SK-N-SH (cell line): ENCODE measurements at regions not wholly inside any gene's neighbourhood (a gene's known extent, or its start where the extent isn't known, plus 50 kb on each side); places are given as distances from the start of the nearest gene placed in this dataset.

ENCODE experiments used
- CTCF ChIP-seq: fragments of 200-600 bp; sonication (generic); IDR thresholded peaks from 2 replicates; pipeline ENCODE4 v1.6.1; 2017; ENCODE audit warnings: antibody characterized with exemption, mild to moderate bottlenecking, moderate library complexity
- ELF1 ChIP-seq: IDR thresholded peaks from 2 replicates; pipeline ENCODE4 v1.4.0; 2012
- GABPA ChIP-seq: IDR thresholded peaks from 2 replicates; pipeline ENCODE4 v1.4.0; 2012; ENCODE audit warnings: low read depth, mild to moderate bottlenecking
- NFIC ChIP-seq: IDR thresholded peaks from 2 replicates; pipeline ENCODE4 v1.4.0; 2012; ENCODE audit warnings: borderline replicate concordance
- POLR2AphosphoS5 ChIP-seq: IDR thresholded peaks from 2 replicates; pipeline ENCODE4 v1.6.1; 2012; ENCODE audit warnings: low read depth, low read length
- RAD21 ChIP-seq: IDR thresholded peaks from 2 replicates; pipeline ENCODE4 v1.6.1; 2012; ENCODE audit warnings: mild to moderate bottlenecking, low read length
- SIN3A ChIP-seq: IDR thresholded peaks from 2 replicates; pipeline ENCODE4 v1.6.1; 2012; ENCODE audit warnings: low read depth, mild to moderate bottlenecking, low read length, moderate library complexity, borderline replicate concordance
- TAF1 ChIP-seq: IDR thresholded peaks from 2 replicates; pipeline ENCODE4 v1.6.1; 2012; ENCODE audit warnings: low read depth, mild to moderate bottlenecking, low read length, moderate library complexity, borderline replicate concordance
- USF2 ChIP-seq: fragments of 150-350 bp; IDR thresholded peaks from 2 replicates; pipeline ENCODE4 v1.6.1; 2017; ENCODE audit warnings: antibody characterized with exemption, low read length, low read depth, borderline replicate concordance

GRCh38 chr11:39249566-39250365 is 2209.7 kb downstream of the LRRC4C start:
- TF ChIP-seq CTCF (no peak), USF2 (no peak), ELF1 (no peak), NFIC (no peak), POLR2AphosphoS5 (no peak), SIN3A (no peak), TAF1 (no peak), GABPA (no peak), RAD21 (no peak)
